ENCODE measurements at regions not wholly inside any gene's neighbourhood (a gene's known extent, or its start where the extent isn't known, plus 50 kb on each side); places are given as distances from the start of the nearest gene placed in this dataset.

GRCh38 chr18:57210716-57211411, 64.0 kb downstream of the BOD1L2 start:
- H3K4me3 ChIP-seq (ENCODE audit: control insufficient read depth, low read depth, low read length): no peak overlapping the region
- no peak for TF ChIP-seq CTCF (conservative IDR thresholded peaks at IDR 0.05; ENCODE audit: control insufficient read depth, insufficient read depth, low read depth, low read length)
- no peak for DNase-seq (ENCODE audit: low read depth)

- DNase-seq (ENCODE audit: low read depth): no peak
Observed at GRCh38 chr18:57211412-57211750, 64.5 kb downstream of the BOD1L2 start.

DNA sequence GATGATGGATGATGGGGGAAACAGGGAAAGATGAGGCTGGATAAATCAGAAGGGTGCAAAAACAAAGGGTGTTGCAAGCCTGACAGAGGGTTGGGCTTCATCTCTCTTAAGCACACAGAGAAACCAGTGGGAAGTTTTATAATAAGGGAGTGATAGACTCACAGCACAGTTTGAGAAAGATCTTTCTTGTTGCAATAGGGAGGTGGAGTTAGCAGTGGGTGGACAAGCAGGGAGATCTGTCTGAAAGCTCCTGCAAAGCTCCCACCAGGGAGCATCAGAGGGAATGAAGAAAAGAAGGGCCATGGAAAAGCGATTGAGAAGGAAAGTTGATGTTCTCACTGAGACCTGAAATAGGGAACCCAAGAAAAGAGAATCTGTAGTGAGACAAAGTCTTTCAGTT, 64.9 kb downstream of the BOD1L2 start:
- no peak for TF ChIP-seq CTCF (conservative IDR thresholded peaks at IDR 0.05; ENCODE audit: control insufficient read depth, insufficient read depth, low read depth, low read length)
- H3K4me3 ChIP-seq (ENCODE audit: control insufficient read depth, low read depth, low read length): no peak overlapping the region
- no peak for DNase-seq (ENCODE audit: low read depth)

More at GRCh38 chr18:57211412-57211750, 64.5 kb downstream of the BOD1L2 start:
- no peak for TF ChIP-seq CTCF (conservative IDR thresholded peaks at IDR 0.05; ENCODE audit: control insufficient read depth, insufficient read depth, low read depth, low read length)
- H3K4me3 ChIP-seq (ENCODE audit: control insufficient read depth, low read depth, low read length): no peak overlapping the region

GRCh38 chr18:57212678-57213077, 65.8 kb downstream of the BOD1L2 start:
- no peak overlapping the region for H3K4me3 ChIP-seq (ENCODE audit: control insufficient read depth, low read depth, low read length)
- no peak for TF ChIP-seq CTCF (conservative IDR thresholded peaks at IDR 0.05; ENCODE audit: control insufficient read depth, insufficient read depth, low read depth, low read length)
- no peak for DNase-seq (ENCODE audit: low read depth)

DNA sequence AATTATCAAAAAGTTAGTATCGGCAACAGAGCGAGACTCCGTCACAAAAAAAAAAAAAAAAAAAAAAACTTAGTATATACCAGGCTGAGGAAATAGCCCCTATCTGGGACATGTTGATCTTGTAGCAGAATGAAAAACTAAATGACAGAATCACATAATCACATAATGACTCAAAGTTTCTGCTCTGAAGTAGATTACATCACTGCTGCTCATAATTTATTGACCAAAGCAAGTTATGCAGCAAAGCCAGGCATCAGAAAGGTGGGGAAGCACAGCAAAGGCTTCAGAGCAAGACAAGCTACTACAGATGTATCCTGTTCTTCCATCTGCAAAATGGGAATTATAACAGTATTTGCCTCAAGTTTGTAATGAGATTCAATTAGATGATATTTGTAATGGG, 68.1 kb downstream of the BOD1L2 start:
- DNase-seq (ENCODE audit: low read depth): no peak
- TF ChIP-seq CTCF (conservative IDR thresholded peaks at IDR 0.05; ENCODE audit: control insufficient read depth, insufficient read depth, low read depth, low read length): no peak
- no peak overlapping the region for H3K4me3 ChIP-seq (ENCODE audit: control insufficient read depth, low read depth, low read length)

DNA sequence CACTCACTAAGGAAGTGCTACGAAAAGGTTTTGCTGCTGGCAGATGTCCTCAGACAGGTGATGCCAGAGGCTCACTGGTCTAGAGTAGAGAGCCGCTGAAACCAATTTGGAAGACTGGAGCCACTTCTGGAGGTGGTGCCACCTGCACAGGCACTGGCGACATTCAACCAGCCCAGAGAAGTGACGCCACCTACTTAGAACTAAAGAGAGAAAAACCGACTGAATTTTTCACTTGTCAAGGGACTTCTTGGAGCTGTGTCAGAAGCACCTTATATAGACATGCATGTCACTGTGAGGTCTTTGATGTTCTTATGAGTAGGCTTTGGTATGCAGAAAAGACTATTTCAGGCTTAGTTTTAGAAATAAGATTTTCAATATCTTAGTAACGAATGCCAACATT, 71.4 kb downstream of the BOD1L2 start:
- H3K4me3 ChIP-seq (ENCODE audit: control insufficient read depth, low read depth, low read length): no peak overlapping the region
- no peak for DNase-seq (ENCODE audit: low read depth)
- TF ChIP-seq CTCF (conservative IDR thresholded peaks at IDR 0.05; ENCODE audit: control insufficient read depth, insufficient read depth, low read depth, low read length): no peak

DNA sequence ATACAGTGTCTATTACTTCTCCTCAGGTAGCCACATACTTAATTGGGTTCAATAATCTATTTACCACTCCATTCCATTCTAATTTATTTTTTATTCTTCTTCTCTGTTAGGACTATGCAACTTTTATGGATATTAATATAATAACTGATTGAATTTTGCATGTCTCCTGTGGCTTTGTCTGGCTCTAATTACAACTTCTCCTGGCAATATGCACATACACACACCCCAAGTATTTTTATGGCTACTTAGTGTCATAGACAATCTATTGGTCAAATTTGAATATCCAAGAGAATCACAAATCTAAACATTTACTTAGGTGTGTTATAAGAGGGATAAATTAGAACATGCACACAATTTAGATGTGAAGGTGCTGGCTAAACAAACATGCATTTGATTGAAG, 73.1 kb downstream of the BOD1L2 start:
- no peak overlapping the region for H3K4me3 ChIP-seq (ENCODE audit: control insufficient read depth, low read depth, low read length)
- DNase-seq (ENCODE audit: low read depth): no peak
- TF ChIP-seq CTCF (conservative IDR thresholded peaks at IDR 0.05; ENCODE audit: control insufficient read depth, insufficient read depth, low read depth, low read length): no peak

All from fibroblast of mammary gland (primary cell).